Endometrium (tissue), 2 donors: ENCODE measurements at regions not wholly inside any gene's neighbourhood (a gene's known extent, or its start where the extent isn't known, plus 50 kb on each side); places are given as distances from the start of the nearest gene placed in this dataset.

Experiments used
- FAIRE-seq: peaks from 2 replicates; lab custom pipeline; 2012; peaks lifted over from hg19 to GRCh38; lab: Jason Lieb, UNC
- donor health status: control.
- donor health status: control.

DNA sequence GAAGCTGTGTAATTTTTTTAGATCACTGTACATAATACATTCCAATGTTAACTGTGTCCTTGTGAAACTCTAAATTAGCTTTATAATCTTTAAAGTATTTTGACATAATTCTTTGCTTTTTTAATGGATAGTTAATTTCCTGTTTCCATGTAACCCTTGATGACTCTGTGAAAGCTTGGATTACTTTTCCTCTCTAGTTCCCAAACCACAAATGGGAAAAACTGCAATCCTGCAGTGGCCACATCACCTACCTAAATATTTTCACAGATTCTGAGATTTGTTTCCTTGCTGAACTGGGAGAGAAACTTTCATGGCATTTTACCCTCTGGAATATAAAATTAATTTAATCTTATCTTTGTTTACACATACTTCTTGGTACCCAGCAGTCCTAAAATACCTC, 161.6 kb upstream of the CCDC68 start:
- FAIRE-seq: peak; percentile 8

DNA sequence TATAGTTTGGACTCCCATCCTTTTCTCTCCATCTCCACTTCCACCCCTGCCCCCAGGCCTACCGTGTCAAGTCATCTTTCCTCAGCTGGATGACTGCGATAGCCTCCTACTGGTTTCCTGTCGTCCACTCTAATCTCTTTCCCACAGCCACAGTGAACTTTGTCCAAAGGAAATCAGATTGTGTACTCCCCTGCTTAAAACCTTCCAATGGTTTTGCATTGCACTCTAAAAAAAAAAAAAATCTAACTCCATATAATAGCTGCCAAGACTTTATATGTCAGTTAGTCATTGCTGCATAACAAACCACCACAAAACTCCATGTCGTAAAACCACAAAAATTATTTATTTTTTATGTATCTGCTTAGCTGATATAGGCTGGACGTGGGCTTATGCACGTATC, 160.2 kb upstream of the CCDC68 start:
- FAIRE-seq: no peak

DNA sequence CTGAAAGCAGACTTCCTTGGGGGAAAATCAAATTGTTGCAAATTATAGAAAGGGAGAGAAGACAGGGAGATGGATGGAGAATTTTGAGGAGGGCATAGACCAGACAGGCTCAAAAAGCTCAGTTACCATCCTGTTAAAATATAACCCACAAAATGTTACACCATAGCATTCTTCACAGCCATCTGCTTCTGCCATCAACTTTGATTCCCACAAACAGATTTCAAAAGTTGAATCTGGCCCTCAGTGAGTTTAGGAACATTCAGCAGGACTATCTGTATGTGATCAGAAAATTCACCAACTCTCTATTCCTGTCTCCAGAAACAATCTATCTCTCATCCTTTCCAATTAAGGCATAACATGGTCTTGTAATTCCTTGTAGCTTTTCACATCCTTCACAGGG, 159.8 kb upstream of the CCDC68 start:
- FAIRE-seq: no peak

- FAIRE-seq: no peak
Observed at GRCh38 chr18:55116863-55117262, 157.6 kb upstream of the CCDC68 start.

- no peak for FAIRE-seq
Observed at GRCh38 chr18:55115606-55116005, 156.3 kb upstream of the CCDC68 start.

DNA sequence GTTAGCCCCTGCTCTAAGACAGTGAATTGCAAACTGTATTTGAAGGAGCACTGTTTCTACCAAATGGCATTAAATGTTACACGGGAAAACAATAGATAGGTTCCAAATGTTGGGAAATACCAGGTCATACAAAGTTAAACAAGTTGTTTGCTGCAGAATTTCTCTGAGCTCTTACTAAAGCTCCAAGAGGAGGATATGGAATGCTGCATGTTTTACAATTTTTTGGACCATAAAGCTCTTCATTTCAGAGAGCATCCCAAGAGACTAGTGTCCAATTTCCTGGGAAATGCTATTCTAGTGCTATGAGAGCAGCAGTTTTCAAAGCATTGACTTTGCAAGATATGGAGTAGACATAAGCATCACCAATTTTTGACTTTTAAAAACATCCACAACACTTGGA, 155.6 kb upstream of the CCDC68 start:
- FAIRE-seq: peak; percentile 15

- no peak for FAIRE-seq
Observed at GRCh38 chr18:55113800-55114199, 154.5 kb upstream of the CCDC68 start.

GRCh38 chr18:55111271-55111670, 152.0 kb upstream of the CCDC68 start:
- no peak for FAIRE-seq

DNA sequence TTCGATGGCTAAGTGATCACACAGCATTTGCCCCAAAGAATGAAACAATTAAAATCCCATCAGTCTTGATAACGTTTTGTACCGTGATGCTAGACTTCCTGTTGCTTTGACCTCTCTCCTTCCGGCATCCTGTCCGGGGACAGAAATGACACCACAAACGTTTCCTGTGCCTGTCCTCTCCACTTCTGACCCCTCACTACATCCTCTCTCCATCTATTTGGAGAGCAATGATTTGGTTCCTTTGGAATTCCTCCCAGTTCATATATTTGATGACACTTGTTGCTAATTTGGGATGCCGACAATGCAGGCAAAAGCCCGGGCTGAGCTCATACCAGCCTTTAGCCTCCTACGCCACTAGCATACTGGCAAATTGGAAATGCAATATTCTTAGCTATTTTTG, 151.2 kb upstream of the CCDC68 start:
- FAIRE-seq: no peak

DNA sequence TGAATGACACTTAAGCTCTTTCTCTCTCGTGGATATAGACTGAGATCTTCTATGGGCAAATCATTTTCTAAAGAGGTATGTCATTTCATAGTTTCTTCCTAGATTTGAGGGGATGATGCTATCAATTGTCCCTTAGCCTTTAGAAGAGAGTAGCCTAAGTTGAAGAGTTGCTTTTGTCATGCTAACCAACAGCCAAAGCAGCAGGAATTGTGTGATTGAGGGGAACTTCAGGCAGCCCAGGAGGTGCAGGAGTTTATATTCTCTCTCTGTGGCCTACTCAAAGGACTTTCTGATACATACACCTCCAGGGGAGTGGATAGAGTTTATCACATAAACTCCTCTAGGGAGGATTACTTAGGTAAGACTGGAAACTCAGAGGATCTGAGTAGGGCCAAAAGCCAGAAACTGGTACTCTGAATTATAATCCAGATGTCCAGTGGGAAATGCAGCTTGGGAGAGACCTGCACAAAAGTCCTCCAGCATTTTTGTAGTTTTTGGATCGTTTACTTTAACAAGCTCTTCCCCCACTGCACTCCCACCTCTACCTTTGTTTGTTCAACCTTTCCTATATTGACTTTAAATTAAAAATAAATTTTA, 150.7 kb upstream of the CCDC68 start:
- no peak for FAIRE-seq

- no peak for FAIRE-seq
Observed at GRCh38 chr18:55106906-55107305, 147.6 kb upstream of the CCDC68 start.

DNA sequence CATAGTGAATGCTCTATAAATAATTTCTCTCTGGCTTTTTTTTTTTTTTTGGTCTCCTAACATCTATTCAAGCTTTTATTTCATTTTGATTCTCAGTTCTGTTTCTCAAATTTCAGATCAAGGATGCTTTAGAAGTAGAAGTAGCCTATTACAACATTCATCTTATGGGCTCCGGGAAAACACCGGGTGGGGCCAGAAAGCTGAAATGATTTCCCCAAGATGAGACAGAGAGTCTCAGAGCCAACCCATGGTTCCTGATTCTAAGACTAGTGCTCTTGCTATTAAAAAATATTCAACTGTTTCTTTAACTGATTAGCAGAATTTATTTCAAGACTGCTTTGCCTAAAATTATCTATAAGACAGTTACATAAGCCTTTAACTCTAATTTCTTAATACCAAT, 147.2 kb upstream of the CCDC68 start:
- no peak for FAIRE-seq

GRCh38 chr18:55105873-55106272, 146.6 kb upstream of the CCDC68 start:
- FAIRE-seq: peak; percentile 72

DNA sequence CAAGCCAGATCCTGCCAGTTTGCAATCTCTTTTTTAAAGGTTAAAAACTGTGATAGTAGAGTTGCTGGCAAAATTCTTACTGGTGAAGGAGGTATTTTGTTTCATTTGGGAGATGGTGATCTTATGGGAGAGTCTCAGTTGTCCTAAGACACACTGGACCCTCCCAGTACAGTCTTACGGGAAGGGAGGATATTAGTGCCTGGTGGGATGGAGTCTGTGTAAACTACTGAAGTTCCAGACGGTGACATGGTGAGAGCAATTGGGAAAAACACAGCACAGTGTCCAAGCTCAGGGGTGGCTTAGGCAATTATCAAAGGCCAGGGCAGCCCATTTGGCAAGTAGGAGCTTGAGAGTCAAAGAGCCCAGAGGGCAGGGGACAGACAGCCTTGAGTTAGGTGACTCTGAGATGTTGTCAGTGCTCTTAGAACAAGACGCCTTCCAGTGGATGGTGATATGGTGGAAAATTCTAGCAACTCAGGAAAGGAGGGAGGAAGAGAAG, 143.7 kb upstream of the CCDC68 start:
- no peak for FAIRE-seq

DNA sequence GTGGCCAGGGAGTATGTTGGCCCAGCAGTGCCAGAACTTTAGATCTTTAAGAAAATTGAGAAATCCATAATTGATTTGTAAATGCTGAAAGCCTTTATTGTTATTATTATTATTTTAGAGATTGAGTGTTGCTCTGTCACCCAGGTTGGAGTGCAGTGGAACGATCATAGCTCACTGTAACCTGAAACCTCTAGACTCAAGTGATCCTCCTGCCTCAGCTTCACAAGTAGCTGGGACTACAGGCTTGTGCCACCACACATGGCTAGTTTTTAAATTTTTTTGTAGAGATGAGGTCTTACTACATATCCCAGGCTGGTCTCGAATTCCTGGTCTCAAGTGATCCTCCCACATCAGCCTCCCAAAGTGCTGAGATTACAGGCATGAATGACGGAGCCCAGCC, 143.2 kb upstream of the CCDC68 start:
- no peak for FAIRE-seq

DNA sequence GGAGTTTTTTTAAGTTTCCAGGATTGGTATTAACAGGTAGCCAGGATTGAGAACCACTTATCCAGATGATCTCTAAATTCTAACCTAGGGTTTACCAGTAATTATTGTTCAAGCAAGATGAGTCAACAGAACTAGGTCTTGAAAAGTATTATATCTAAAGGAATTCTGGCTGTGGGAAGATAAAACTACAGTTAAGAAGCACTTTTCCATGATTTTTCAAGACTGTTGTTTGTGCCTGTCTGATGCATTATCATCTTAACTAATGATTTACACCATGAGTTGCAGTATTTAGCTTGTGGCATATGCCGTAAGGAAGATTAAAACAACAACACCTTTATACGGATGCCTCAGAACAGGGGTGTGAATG, 142.2 kb upstream of the CCDC68 start:
- FAIRE-seq: no peak

DNA sequence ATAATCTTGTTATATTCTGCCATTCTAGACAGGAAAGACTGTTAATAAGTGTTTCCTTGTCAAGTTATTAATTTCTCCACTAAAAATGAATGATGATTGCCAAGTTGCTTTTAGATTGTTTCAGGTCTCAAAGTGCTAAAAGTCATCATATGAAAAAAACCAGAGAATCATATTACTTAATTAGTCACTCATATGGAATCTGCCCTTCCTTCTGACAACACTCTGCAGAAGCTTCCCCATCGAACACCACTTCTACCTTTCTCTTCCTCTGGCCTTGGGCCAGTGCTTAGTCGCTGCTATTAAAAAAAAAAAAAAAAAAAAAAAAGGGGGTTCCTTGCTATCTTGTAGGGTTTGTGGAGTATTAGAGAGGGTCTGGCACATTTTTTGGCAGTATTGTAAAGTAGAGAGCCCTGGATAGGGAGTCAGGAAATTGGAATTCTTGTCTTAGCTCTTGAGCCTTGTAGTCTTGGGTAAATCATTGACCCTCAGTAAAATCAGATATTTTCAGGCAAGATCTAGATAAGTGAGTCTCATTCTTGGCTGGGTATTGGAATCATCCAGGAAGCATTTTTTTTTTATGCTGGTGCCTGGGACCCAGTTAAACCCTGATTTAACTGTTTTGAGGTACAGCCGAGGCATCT, 141.7 kb upstream of the CCDC68 start:
- FAIRE-seq: no peak

- peak; percentile 99 for FAIRE-seq
Observed at GRCh38 chr18:55097456-55098170, 138.4 kb upstream of the CCDC68 start.

- FAIRE-seq: no peak
Observed at GRCh38 chr18:55096263-55096951, 137.1 kb upstream of the CCDC68 start.

GRCh38 chr18:55095584-55095983, 136.3 kb upstream of the CCDC68 start:
- FAIRE-seq: no peak

- FAIRE-seq: no peak
Observed at GRCh38 chr18:55093808-55094207, 134.5 kb upstream of the CCDC68 start.

- no peak for FAIRE-seq
Observed at GRCh38 chr18:55093295-55093694, 134.0 kb upstream of the CCDC68 start.

GRCh38 chr18:55092166-55092565, 132.9 kb upstream of the CCDC68 start:
- no peak for FAIRE-seq
